GM18861 (cell line): ENCODE measurements at regions not wholly inside any gene's neighbourhood (a gene's known extent, or its start where the extent isn't known, plus 50 kb on each side); places are given as distances from the start of the nearest gene placed in this dataset.
"Not testable (repeated sequence)": the region's sequence is repeated elsewhere in the genome, so short reads cannot be mapped to it uniquely, and the experiment has no call there.

Experiments used
- ATAC-seq: cut with Tn5 transposase; IDR thresholded peaks from one replicate; pipeline ENCODE4 v1.9.1; 2021; ENCODE audit not compliant: unreplicated experiment

DNA sequence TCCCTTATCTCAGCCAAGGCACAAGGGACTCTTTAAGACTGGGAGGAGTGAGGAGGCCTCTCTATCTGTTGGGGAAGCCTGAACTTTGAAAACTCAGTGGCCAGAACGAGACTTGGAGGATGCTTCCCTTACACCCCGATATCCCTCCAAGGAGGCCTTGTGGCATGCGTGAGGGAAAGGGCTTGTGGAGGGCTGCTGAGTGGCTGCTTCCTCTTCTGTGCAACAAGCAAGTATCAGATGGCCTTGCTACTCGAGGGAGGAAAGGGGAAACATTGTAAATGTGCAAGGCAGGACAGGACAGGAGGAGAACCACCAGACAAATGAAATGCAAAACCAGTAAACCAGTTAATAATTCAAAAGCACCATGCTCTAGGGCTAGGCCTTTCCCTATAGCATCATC lies 306.5 kb upstream of the MAP3K7 start:
- ATAC-seq: no peak

DNA sequence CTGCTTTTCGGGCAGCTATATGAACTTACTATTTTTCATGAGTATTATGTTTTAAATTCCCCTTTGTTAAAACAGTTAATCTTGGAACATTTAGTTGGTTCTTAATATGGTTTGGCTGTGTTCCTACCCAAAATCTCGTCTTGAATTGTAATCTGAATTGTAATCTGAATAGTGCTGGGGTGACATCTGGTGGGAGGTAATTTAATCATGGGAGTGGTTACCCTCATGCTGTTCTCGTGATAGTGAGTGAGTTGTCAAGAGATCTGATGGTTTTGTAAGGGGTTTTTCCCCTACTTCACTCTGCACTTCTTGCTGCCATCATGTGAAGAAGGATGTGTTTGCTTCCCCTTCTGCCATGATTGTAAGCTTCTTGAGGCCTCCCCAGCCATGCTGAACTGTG lies 305.4 kb upstream of the MAP3K7 start:
- no peak for ATAC-seq

GRCh38 chr6:90891355-90891754 lies 304.5 kb upstream of the MAP3K7 start:
- ATAC-seq: no peak

- no peak for ATAC-seq
These were observed 303.9 kb upstream of the MAP3K7 start for GRCh38 chr6:90890683-90891330.

DNA sequence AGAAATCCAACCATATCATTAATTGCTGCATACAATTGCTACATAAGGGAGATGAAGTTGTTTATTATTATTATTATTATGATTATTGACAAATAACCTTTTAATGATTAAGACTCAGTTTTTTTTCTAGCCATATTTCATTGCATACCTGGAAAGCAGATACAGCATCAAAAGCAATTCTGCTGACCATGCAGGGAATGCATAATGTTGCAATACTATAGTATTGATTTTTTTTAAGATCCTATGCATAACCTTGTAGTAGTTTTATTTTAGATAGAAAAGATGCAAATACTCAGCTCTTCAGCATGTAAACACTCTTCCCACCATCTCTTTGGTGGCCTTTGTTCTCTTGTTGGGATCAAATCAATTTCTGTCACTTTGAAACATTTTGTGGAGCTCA lies 300.9 kb upstream of the MAP3K7 start:
- ATAC-seq: no peak

DNA sequence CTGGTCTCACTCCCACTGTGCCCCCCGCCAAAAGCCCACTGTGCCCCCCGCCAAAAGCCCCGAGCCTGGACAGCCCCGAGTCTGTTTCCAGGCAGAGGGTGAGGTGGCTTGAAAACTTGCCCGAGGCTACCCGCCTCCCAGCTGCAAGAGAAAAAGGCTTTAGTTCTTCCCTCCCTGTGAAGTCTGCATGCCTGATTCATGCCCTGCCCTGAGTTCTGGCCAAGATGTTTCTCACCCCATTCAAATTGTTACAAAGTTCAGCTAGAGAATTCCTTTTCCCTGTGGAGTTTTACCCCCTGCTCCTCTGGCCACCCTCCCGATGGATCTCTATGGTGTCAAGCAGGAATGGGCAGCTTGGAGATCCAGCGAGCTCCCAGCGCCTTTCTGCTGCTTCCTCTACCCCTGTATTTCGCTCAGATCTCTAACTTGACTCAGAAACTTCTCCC lies 298.8 kb upstream of the MAP3K7 start:
- ATAC-seq: no peak

DNA sequence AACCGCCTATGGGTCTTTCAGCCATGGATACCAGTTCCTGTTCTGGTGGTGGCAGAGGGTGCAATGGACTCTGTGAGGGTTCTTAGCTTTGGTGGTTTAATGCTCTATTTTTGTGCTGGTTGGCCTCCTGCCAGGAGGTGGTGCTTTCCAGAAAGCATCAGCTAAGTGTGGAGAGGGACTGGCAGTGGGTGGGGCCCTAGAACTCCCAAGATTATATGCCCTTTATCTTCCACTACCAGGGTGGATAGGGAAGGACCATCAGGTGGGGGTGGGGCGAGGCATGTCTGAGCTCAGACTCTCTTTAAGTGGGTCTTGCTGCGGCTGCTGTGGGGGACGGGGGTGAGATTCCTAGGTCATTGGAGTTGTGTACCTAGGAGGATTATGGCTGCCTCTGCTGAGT lies 298.3 kb upstream of the MAP3K7 start:
- not testable (repeated sequence) for ATAC-seq

GRCh38 chr6:90877616-90878015 lies 290.7 kb upstream of the MAP3K7 start:
- no peak for ATAC-seq

GRCh38 chr6:90874931-90875330 lies 288.1 kb upstream of the MAP3K7 start:
- ATAC-seq: no peak

DNA sequence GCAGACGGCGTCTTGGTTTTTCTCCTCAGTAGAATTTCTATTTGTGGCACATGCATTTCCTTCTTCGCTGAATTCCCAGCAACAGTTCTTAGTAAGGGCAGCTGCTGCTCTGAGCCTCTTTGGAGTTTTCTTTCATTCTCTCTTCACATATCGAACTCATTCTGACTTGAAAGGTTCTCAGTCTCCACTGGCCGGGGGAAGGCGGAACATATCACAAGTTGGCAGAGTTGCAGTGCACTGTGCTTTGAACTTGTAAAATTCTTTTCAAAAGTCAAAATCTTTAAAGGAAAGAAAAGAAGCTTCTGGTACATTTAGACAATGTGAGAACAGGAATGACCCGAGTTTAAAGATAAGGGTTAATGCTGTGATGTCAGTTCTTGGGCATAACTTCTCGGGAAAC lies 286.1 kb upstream of the MAP3K7 start:
- no peak for ATAC-seq

DNA sequence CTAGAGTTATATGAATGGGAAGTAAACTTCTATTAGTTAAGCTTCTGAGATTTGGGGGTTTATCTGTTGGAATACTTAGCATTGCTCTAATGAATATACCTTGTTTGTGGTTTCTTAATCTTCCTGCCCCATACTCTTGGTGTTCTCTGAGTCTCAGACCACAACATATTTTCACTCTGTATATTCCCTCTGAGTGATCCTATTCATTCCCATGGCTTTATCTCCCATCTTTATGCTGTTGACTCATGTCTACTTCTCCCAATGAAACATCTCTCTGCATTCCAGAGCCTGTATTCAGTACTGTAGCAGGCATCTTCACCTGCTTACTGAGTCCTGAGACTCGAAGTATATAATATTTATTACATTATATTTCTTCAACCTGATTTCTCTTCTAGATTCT lies 283.7 kb upstream of the MAP3K7 start:
- no peak for ATAC-seq

- no peak for ATAC-seq
These were observed 281.8 kb upstream of the MAP3K7 start for GRCh38 chr6:90868656-90869055.

- ATAC-seq: no peak
These were observed 281.4 kb upstream of the MAP3K7 start for GRCh38 chr6:90868256-90868655.

GRCh38 chr6:90865513-90865912 lies 278.6 kb upstream of the MAP3K7 start:
- no peak for ATAC-seq

DNA sequence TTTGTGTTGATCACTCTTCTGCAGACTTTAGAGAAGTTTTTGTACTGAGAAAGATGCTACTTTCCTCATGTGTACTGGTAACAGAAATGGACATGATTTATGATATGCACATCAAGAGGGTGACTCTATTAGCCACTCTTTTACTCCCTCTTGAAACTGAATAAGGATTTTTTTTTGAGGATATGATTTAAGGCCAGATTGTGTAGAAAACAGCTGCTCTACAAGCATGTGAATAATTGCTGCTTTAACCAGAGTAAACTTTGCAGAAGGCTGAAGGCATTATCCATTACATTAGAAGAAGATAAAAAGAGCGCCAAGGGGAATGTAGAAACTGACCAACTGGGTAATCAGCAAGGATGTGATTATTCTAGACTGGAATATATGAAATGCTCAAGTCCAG lies 276.2 kb upstream of the MAP3K7 start:
- no peak for ATAC-seq

DNA sequence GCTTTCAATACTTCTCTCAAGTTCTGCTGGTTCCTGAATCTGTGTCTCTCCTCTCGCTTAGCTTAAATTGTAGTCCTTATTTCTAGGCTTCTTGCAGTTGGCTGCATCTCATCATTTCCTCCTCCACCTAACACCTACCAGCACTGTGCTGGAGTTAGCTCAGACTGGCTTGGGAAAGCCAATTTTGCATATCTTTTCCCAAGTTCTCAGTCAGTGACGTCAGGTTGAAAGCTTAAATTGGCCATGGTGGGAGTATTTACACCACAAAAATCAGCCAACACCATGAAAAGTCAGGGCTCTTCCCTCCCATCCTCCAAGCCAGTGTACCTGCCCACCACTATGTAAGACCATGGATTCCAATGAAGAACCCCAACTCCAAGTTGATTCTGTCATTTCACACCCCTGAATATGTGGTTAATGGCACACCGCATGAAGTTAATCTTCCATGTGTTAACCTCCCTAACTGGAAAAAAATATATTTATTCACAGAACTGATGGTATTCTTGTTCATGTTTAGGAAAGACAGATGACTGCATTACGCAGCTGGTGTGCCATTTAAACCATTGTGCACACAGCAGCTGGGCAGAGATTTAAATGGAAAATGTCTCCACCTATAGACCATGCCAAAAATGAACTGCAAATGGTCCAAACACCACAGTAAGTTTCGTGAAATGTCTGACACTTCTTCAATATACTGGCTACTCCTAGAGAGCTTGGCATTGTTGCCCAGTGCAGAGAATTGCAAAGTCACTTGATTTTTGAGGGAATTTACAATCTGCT lies 274.1 kb upstream of the MAP3K7 start:
- no peak for ATAC-seq

DNA sequence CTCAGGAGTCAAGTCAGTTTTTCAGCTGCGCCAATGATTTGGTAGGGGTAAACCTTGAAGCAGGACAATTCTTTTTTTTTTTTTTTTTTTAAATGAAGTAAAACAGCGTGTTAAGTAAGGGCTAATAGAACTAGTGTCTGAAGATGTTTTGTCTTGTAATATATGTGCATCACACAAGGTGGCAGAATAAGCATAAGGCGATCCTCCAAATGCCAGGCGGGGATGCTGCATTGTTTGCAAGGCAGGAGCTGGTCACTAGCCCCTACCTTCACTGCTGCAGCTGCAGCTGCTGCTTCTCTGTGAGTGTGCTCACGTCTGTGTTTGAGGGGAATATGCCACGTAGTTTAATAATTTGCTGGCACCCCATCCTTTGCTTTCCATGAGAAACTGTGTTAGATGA lies 272.7 kb upstream of the MAP3K7 start:
- no peak for ATAC-seq

- no peak for ATAC-seq
These were observed 272.2 kb upstream of the MAP3K7 start for GRCh38 chr6:90859056-90859455.

- no peak for ATAC-seq
These were observed 262.8 kb upstream of the MAP3K7 start for GRCh38 chr6:90849686-90850085.

GRCh38 chr6:90846824-90847223 lies 260.0 kb upstream of the MAP3K7 start:
- no peak for ATAC-seq

DNA sequence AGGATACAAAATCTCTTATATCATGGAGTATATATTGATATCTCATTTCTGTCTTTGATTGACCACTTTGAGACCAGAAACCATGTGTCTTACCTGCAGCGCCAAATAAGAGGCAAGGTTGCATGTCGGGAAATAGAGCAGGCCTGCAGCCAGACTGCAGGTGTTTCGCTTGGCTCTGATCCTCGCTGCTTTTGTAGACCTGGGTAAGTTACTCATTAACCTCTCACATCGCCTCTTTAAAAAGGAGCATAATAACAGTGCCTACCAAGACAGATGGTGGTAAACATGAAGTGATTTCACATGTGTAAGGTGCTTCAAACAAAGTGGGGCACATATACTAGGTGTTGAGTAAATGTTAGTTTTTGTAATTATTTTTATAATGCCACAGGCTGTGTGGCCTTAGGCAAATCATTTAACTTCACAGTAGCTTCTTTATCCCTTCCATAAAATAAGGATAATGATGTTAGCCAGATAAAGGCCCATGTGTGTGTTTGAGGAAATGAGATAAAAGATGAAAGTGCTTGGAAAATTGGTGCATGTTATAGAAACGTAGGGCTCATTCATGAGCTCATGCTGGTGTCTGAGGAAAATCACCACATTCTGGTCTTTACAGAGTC lies 248.8 kb upstream of the MAP3K7 start:
- ATAC-seq: no peak

- no peak for ATAC-seq
These were observed 242.4 kb upstream of the MAP3K7 start for GRCh38 chr6:90829311-90829710.
